ENCODE measurements at regions not wholly inside any gene's neighbourhood (a gene's known extent, or its start where the extent isn't known, plus 50 kb on each side); places are given as distances from the start of the nearest gene placed in this dataset.

DNA sequence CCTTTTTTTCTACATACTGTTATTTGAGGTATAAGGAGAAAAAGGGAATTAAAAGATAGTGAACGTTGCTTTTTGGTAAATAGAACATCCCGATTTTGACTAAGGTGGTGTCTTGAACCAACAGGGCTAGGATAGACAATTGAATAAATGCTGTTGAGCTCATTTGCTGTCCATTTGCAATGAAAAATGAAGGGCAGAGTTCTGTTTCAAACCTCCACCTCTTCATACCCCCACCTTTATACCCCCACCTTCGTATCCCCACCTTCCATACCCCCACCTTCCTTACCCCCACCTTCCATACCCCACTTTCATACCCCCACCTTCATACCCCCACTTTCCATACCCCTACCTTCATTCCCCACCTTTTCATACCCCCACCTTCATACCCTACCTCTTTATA is 93.4 kb upstream of the NAA20 start:
- TF ChIP-seq, protein P1, sequence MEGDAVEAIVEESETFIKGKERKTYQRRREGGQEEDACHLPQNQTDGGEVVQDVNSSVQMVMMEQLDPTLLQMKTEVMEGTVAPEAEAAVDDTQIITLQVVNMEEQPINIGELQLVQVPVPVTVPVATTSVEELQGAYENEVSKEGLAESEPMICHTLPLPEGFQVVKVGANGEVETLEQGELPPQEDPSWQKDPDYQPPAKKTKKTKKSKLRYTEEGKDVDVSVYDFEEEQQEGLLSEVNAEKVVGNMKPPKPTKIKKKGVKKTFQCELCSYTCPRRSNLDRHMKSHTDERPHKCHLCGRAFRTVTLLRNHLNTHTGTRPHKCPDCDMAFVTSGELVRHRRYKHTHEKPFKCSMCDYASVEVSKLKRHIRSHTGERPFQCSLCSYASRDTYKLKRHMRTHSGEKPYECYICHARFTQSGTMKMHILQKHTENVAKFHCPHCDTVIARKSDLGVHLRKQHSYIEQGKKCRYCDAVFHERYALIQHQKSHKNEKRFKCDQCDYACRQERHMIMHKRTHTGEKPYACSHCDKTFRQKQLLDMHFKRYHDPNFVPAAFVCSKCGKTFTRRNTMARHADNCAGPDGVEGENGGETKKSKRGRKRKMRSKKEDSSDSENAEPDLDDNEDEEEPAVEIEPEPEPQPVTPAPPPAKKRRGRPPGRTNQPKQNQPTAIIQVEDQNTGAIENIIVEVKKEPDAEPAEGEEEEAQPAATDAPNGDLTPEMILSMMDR (conservative IDR thresholded peaks at IDR 0.05; ENCODE audit: low read length), result no peak
- TF ChIP-seq EZH2phosphoT487 (IDR thresholded peaks at IDR 0.05; ENCODE audit: borderline replicate concordance, low read depth, low read length), result no peak
